ENCODE measurements at regions not wholly inside any gene's neighbourhood (a gene's known extent, or its start where the extent isn't known, plus 50 kb on each side); places are given as distances from the start of the nearest gene placed in this dataset.

DNA sequence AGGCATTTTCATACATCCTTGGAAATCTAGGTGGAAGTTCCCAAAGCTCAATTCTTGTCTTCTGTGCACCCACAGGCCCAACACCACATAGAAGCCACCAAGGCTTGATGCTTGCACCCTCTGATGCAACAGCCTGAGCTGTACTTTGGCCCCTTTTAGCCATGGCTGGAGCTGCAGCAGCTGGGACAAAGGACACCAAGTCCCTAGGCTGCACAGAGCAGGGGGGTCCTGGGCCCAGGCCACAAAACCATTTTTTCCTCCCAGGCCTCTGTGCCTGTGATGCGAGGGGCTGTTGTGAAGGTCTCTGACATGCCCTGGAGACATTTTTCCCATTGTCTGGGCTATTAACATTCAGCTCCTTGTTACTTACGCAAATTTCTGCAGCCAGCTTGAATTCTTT is 124.0 kb upstream of the S100G start:
- H3K79me2 ChIP-seq (ENCODE audit: control insufficient read depth, insufficient read depth, low read length): no peaks in the 10 kb centered on the region
- H3K36me3 ChIP-seq (ENCODE audit: control insufficient read depth, insufficient read depth, low read length): no peaks in the 10 kb centered on the region
- H3K27me3 ChIP-seq (ENCODE audit: insufficient read depth, low read length, poor library complexity): no peaks in the 10 kb centered on the region
- no peak overlapping the region for H3K4me2 ChIP-seq (ENCODE audit: low read length)
- DNase-seq: no peak
- no peak overlapping the region for H3K4ac ChIP-seq (ENCODE audit: low read depth, low read length)
- no peak overlapping the region for H3K56ac ChIP-seq (ENCODE audit: low read length)
- H4K5ac ChIP-seq (ENCODE audit: low read length): no peak overlapping the region
- H2AK5ac ChIP-seq (ENCODE audit: low read length): no peak overlapping the region
- H3K9ac ChIP-seq (ENCODE audit: low read length): no peak overlapping the region
- no peak overlapping the region for H3K23ac ChIP-seq (ENCODE audit: low read length)
- no peaks in the 10 kb centered on the region for H3K79me1 ChIP-seq (ENCODE audit: low read length)
- H2BK15ac ChIP-seq (replicated peaks; ENCODE audit: low read depth): no peak overlapping the region
- no peak overlapping the region for H3K18ac ChIP-seq (ENCODE audit: low read length)
- WGBS (ENCODE audit: extremely low coverage, insufficient coverage, low lambda C conversion rate): no CpG with 5 or more reads among the region's 2 CpGs
- no peak overlapping the region for H2BK120ac ChIP-seq (ENCODE audit: low read depth, low read length)
- H2BK5ac ChIP-seq (ENCODE audit: low read length): no peak overlapping the region
- no peak overlapping the region for H3K27ac ChIP-seq (ENCODE audit: low read depth, low read length)
- no peak overlapping the region for H4K8ac ChIP-seq (ENCODE audit: low read depth, low read length)
- no peak overlapping the region for H3K4me3 ChIP-seq (ENCODE audit: low read length)
- H3K4me1 ChIP-seq (ENCODE audit: control insufficient read depth, low read depth, low read length): no peaks in the 10 kb centered on the region

DNA sequence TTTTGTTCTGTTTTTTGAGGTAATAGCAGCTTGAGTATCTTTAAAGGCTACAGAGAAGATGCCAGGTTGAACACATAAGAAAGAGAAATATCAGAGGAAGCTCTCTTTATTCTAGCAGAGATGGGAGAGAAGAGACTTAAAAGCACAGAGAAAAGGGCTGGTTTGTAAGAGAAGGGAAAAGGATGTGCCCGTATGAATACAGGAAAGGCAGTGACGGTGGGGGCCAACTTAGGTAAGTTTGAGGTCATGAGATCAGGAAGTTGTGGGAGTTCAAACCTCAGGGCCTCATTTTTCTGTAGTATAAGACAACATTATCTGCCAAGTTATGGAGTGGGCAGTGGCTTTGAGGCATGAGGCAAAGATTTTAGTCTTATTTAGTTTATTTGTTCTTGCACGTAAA is 121.3 kb upstream of the S100G start:
- no peak overlapping the region for H3K4me3 ChIP-seq (ENCODE audit: low read length)
- H3K23ac ChIP-seq (ENCODE audit: low read length): no peak overlapping the region
- H3K4me1 ChIP-seq (ENCODE audit: control insufficient read depth, low read depth, low read length): no peaks in the 10 kb centered on the region
- WGBS (ENCODE audit: extremely low coverage, insufficient coverage, low lambda C conversion rate): no CpG with 5 or more reads among the region's 3 CpGs
- no peaks in the 10 kb centered on the region for H3K36me3 ChIP-seq (ENCODE audit: control insufficient read depth, insufficient read depth, low read length)
- no peak overlapping the region for H2BK120ac ChIP-seq (ENCODE audit: low read depth, low read length)
- no peak overlapping the region for H3K4ac ChIP-seq (ENCODE audit: low read depth, low read length)
- no peak overlapping the region for H2AK5ac ChIP-seq (ENCODE audit: low read length)
- H3K56ac ChIP-seq (ENCODE audit: low read length): no peak overlapping the region
- no peak overlapping the region for H4K5ac ChIP-seq (ENCODE audit: low read length)
- H3K9ac ChIP-seq (ENCODE audit: low read length): no peak overlapping the region
- H4K8ac ChIP-seq (ENCODE audit: low read depth, low read length): no peak overlapping the region
- no peaks in the 10 kb centered on the region for H3K27me3 ChIP-seq (ENCODE audit: insufficient read depth, low read length, poor library complexity)
- no peaks in the 10 kb centered on the region for H3K79me2 ChIP-seq (ENCODE audit: control insufficient read depth, insufficient read depth, low read length)
- H3K79me1 ChIP-seq (ENCODE audit: low read length): no peaks in the 10 kb centered on the region
- DNase-seq: no peak
- H2BK5ac ChIP-seq (ENCODE audit: low read length): no peak overlapping the region
- H3K18ac ChIP-seq (ENCODE audit: low read length): no peak overlapping the region
- H3K27ac ChIP-seq (ENCODE audit: low read depth, low read length): no peak overlapping the region
- no peak overlapping the region for H3K4me2 ChIP-seq (ENCODE audit: low read length)
- H2BK15ac ChIP-seq (replicated peaks; ENCODE audit: low read depth): no peak overlapping the region
